ENCODE measurements at regions not wholly inside any gene's neighbourhood (a gene's known extent, or its start where the extent isn't known, plus 50 kb on each side); places are given as distances from the start of the nearest gene placed in this dataset.

GRCh38 chr2:234130777-234131181, 80.3 kb downstream of the SPP2 start:
- TF ChIP-seq POU2F2 (IDR thresholded peaks at IDR 0.05; ENCODE audit: low read depth, low read length) (no peak), POLR2AphosphoS5 (IDR thresholded peaks at IDR 0.05; ENCODE audit: low read depth, low read length) (no peak)
- no peak for FAIRE-seq
- DNase-seq (ENCODE audit: insufficient read length, low spot score): no peak

- DNase-seq (ENCODE audit: insufficient read length, low spot score) (no peak), FAIRE-seq (no peak)
- no peak for TF ChIP-seq POLR2AphosphoS5 (IDR thresholded peaks at IDR 0.05; ENCODE audit: low read depth, low read length)
- no peak for TF ChIP-seq SPI1 (IDR thresholded peaks at IDR 0.05; ENCODE audit: low read depth, low read length)
- TF ChIP-seq TAF1 (IDR thresholded peaks at IDR 0.05; ENCODE audit: low read depth, low read length): no peak
Measured at GRCh38 chr2:234128606-234129005, 78.1 kb downstream of the SPP2 start.
